SK-N-SH treated with all-trans-retinoic acid at 6 μM for 48 hours (cell line): ENCODE measurements at regions not wholly inside any gene's neighbourhood (a gene's known extent, or its start where the extent isn't known, plus 50 kb on each side); places are given as distances from the start of the nearest gene placed in this dataset.

Source experiments
- ATAC-seq: fragments of 200-7000 bp; cut with Tn5 transposase; 3 replicates; pipeline ENCODE4 v1.9.1; 2020; ENCODE audit warnings: mild to moderate bottlenecking, moderate library complexity
- BACH2 ChIP-seq: fragments of 250-450 bp; sonication (Bioruptor Pico); IDR thresholded peaks from 2 replicates; pipeline ENCODE4 v1.9.0; 2021; ENCODE audit warnings: mild to moderate bottlenecking, borderline replicate concordance
- CREB5 ChIP-seq: fragments of 250-450 bp; sonication (Bioruptor Pico); IDR thresholded peaks from 2 replicates; pipeline ENCODE4 v1.5.1; 2020; ENCODE audit warnings: low read depth, mild to moderate bottlenecking, moderate library complexity
- CSDC2 ChIP-seq: fragments of 250-450 bp; sonication (Bioruptor Pico); IDR thresholded peaks from 2 replicates; pipeline ENCODE4 v1.5.0; 2020; ENCODE audit warnings: mild to moderate bottlenecking, moderate library complexity
- GLIS3 ChIP-seq: fragments of 250-450 bp; sonication (Bioruptor Pico); IDR thresholded peaks from 2 replicates; pipeline ENCODE4 v1.5.0; 2020; ENCODE audit warnings: mild to moderate bottlenecking, moderate library complexity
- ISL1 ChIP-seq: fragments of 250-450 bp; sonication (Bioruptor Pico); IDR thresholded peaks from 2 replicates; pipeline ENCODE4 v2.1.2; 2022; ENCODE audit warnings: mild to moderate bottlenecking, moderate library complexity
- PPARA ChIP-seq: fragments of 250-450 bp; sonication (Bioruptor Pico); IDR thresholded peaks from 2 replicates; pipeline ENCODE4 v1.5.0; 2020; ENCODE audit warnings: mild to moderate bottlenecking, borderline replicate concordance
- TOX ChIP-seq: fragments of 250-450 bp; sonication (Bioruptor Pico); IDR thresholded peaks from 2 replicates; pipeline ENCODE4 v1.8.0; 2021; ENCODE audit warnings: mild to moderate bottlenecking, moderate library complexity, borderline replicate concordance
- TSHZ2 ChIP-seq: fragments of 250-450 bp; sonication (Bioruptor Pico); IDR thresholded peaks from 2 replicates; pipeline ENCODE4 v1.5.0; 2020; ENCODE audit warnings: mild to moderate bottlenecking, moderate library complexity
- ZFP3 ChIP-seq: fragments of 250-450 bp; sonication (Bioruptor Pico); IDR thresholded peaks from 2 replicates; pipeline ENCODE4 v1.5.0; 2020; ENCODE audit warnings: mild to moderate bottlenecking, moderate library complexity
- ZNF565 ChIP-seq: fragments of 450-650 bp; formaldehyde crosslinking; conservative IDR thresholded peaks from 2 replicates; pipeline ENCODE4 v1.5.0; 2020; ENCODE audit warnings: low read depth, mild to moderate bottlenecking, moderate library complexity
- ZNF70 ChIP-seq: fragments of 450-650 bp; formaldehyde crosslinking; IDR thresholded peaks from 2 replicates; pipeline ENCODE4 v1.5.0; 2020; ENCODE audit warnings: mild to moderate bottlenecking, moderate library complexity
- ZNF8 ChIP-seq: fragments of 450-650 bp; formaldehyde crosslinking; IDR thresholded peaks from 2 replicates; pipeline ENCODE4 v1.5.0; 2020; ENCODE audit warnings: mild to moderate bottlenecking, moderate library complexity
- TF ChIP-seq, protein P1 (sequence below): fragments of 250-450 bp; sonication (Bioruptor Pico); IDR thresholded peaks from 2 replicates; pipeline ENCODE4 v1.8.0; 2020; ENCODE audit warnings: mild to moderate bottlenecking, moderate library complexity, borderline replicate concordance

DNA sequence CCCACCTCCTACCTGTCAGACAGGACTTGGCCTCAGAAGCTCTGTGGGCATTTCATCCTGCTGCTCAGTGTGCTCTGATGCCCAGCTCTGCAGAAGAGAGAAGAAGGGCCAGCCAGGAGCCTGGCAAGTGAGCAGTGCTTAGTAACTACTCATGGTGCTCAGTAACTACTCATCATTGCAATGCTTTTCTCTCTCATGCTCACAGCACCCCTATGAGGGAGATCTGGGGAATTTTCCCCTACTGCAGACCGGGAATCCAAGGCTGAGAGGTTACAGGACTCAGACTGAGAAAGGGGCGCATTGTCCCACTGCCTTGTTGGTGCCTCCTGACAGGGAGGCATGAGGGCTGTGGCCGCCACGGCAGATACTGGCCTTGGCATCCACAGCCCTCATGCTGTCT lies 261.1 kb downstream of the C16orf95 start (continued):
- TF ChIP-seq CREB5 (CRISPR knock-in tag) (no peak), TSHZ2 (CRISPR knock-in tag) (no peak)

DNA sequence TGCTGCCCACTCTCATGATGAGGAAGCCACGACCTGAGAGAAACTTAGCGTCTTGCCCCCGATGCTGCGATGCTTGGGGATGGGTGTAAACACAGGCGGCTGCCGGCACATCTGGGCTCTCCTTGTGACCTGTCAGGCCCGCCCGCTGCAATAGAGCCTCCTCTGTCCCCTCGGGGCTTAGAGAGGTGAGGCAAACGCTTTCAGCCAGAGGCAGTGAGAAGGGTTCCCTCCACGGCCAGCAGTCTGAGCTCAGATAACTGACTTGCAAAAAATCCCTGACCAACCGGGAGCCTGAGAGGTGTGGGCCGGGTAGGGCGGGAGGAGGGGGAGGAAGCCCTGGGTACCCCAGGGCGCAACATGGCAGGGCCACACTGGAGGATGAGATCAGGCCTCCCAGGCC lies 260.6 kb downstream of the C16orf95 start:
- no peak for ATAC-seq
- TF ChIP-seq CSDC2 (CRISPR knock-in tag) (no peak), TOX (CRISPR knock-in tag) (no peak)

DNA sequence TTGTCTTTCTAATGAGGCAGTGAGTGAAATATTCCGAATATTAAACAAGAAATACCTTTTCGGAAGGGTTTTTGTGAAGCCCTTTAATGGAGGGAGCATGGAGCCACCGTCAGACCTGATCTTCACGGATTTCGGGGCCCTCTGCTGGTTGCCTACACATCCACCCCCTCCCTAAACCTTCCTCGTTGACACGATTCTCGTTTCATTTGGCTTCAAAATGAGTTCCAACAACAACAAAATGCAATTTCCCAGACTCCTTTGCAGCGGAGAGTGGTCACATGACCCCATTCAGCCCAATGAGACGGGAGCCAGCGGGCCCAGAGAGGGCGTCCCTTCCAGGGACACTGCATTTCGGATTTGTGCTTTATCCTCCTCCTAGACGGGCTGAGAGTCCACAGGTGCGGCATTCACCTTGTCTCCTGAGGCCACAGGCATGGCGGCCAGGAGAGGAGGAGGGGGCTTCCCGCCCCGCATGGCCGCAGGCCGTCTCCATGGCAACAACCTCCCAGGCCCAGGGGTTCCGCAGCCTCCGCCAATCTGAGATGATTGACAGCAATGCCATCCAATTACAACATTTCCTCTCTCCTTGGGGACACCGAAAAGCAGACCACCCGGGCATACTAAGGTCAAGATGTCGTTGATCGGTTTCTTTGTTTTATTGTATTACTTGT lies 259.8 kb downstream of the C16orf95 start:
- TF ChIP-seq TSHZ2 (CRISPR knock-in tag) (no peak), GLIS3 (CRISPR knock-in tag) (no peak)
- ATAC-seq, result peak; percentile 35; the same call in 1 of the 3 replicates

GRCh38 chr16:87057951-87058560 lies 259.1 kb downstream of the C16orf95 start:
- no peak for ATAC-seq
- TF ChIP-seq ZFP3, result no peak
- no peak for TF ChIP-seq CSDC2 (CRISPR knock-in tag)
- TF ChIP-seq BACH2 (CRISPR knock-in tag), result no peak
- TF ChIP-seq ISL1 (CRISPR knock-in tag), result no peak
- no peak for TF ChIP-seq ZNF70 (CRISPR knock-in tag)
- no peak for TF ChIP-seq TOX (CRISPR knock-in tag)

GRCh38 chr16:87058728-87059250 lies 258.4 kb downstream of the C16orf95 start:
- no peak for ATAC-seq
- TF ChIP-seq TSHZ2 (CRISPR knock-in tag) (no peak), TOX (CRISPR knock-in tag) (no peak), PPARA (no peak), ZFP3 (no peak), BACH2 (CRISPR knock-in tag) (no peak), ZNF565 (CRISPR knock-in tag) (no peak), ZNF8 (CRISPR knock-in tag) (no peak)
- TF ChIP-seq, protein P1, sequence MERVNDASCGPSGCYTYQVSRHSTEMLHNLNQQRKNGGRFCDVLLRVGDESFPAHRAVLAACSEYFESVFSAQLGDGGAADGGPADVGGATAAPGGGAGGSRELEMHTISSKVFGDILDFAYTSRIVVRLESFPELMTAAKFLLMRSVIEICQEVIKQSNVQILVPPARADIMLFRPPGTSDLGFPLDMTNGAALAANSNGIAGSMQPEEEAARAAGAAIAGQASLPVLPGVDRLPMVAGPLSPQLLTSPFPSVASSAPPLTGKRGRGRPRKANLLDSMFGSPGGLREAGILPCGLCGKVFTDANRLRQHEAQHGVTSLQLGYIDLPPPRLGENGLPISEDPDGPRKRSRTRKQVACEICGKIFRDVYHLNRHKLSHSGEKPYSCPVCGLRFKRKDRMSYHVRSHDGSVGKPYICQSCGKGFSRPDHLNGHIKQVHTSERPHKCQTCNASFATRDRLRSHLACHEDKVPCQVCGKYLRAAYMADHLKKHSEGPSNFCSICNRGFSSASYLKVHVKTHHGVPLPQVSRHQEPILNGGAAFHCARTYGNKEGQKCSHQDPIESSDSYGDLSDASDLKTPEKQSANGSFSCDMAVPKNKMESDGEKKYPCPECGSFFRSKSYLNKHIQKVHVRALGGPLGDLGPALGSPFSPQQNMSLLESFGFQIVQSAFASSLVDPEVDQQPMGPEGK (CRISPR knock-in tag), result no peak
